NCI-H524 (cell line): ENCODE measurements at regions not wholly inside any gene's neighbourhood (a gene's known extent, or its start where the extent isn't known, plus 50 kb on each side); places are given as distances from the start of the nearest gene placed in this dataset.
A peak's percentile ranks its signal among the peaks of the same experiment; 100 is the strongest.
"Not testable (repeated sequence)": the region's sequence is repeated elsewhere in the genome, so short reads cannot be mapped to it uniquely, and the experiment has no call there.

Source experiments
- DNase-seq, 2 experiments: peaks; one replicate each; lab custom pipeline; 2025; lab: John Stamatoyannopoulos, UW

DNA sequence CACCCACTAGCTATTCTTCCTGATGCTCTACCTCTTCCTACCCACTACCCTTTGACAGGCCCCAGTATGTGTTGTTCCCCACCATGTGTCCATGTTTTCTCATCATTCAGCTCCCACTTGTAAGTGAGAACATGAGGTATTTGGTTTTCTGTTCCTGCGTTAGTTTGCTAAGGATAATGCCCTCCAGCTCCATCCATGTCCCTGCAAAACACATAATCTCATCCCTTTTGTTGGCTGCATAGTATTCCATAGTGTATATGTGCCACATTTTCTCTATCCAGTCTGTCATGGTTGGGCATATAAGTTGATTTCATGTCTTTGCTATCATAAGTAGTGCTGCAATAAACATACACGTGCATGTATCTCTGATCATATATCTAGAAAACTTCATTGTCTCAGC is 218.3 kb upstream of the STXBP5 start:
- no peak for DNase-seq

DNA sequence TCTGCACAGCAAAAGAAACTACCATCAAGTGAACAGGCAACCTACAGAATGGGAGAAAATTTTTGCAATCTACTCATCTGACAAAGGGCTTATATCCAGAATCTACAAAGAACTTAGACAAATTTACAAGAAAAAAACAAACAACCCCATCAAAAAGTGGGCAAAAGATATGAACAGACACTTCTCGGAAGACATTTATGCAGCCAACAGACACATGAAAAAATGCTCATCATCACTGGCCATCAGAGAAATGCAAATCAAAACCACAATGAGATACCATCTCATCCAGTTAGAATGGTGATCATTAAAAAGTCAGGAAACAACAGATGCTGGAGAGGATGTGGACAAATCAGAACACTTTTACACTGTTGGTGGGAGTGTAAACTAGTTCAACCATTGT is 216.3 kb upstream of the STXBP5 start:
- not testable (repeated sequence) for DNase-seq

- no peak for DNase-seq
Measured at GRCh38 chr6:146989860-146990259, 214.4 kb upstream of the STXBP5 start.

- DNase-seq, result no peak
Measured at GRCh38 chr6:146990284-146990683, 213.9 kb upstream of the STXBP5 start.

DNA sequence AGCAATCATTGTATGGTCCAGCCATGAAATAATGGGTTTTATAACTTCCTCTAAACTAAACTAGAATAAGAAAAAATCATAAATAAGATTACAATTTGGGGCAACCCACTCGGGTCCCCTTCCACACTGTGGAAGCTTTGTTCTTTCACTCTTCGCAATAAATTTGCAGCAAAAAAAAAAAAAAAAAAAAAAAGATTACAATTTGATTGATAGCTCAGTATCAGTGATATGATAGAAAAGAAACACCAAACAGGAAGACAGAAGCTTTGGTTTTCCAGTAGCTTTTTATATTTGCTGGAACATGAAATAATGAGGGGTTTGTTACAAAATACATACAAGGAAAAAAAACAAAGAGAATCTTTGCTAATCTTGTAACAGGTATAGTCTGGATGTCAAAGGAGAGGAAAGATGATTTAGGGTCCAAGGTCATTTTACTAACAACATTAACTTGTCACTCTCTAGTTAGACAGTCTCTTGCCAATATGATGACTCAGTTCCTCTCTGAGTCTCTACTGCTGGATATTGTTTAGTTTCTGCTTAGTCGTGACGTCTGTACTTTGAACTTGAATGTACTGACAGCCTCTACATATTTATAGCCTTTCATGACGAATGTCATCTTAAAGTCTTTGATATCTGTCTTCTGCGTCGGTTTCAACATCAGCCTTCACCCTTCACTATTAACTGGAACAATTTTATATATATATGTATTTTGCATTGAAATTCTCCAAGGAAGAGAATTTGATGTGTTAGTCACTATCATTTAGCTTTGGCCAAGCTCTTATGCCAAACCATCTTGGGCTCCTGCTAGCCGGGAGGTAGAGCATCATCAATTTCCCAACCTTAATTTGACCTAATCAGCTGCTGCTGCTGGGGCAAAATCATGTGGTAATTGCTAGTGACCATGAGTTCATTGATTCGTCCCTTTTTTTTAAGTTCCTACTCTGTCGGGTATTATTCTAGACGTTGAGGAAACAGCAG is 213.1 kb upstream of the STXBP5 start:
- no peak for DNase-seq

- no peak for DNase-seq
Measured at GRCh38 chr6:146997062-146997461, 207.2 kb upstream of the STXBP5 start.

DNA sequence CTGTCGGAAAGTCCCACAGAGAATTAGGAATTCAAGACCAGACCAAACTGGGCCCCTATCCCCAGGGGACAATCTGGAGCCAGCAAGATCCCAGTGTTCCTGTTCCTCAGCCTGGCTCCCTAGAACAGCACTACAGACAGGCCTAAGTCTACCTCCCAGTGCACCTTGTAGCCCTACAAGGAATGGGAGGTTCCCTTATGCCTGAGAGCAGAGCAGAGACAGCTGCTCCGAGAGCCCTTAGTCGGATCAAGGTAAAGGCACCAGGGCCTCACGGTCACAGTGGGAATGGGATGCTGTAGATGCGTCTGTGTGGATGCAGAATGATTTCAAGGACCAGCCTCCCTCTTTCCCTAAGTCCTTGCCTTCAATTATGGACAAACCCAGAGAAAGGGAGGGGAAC is 204.5 kb upstream of the STXBP5 start:
- no peak for DNase-seq

GRCh38 chr6:147000545-147001488 is 203.4 kb upstream of the STXBP5 start:
- no peak for DNase-seq

GRCh38 chr6:147001621-147002020 is 202.6 kb upstream of the STXBP5 start:
- no peak for DNase-seq

DNA sequence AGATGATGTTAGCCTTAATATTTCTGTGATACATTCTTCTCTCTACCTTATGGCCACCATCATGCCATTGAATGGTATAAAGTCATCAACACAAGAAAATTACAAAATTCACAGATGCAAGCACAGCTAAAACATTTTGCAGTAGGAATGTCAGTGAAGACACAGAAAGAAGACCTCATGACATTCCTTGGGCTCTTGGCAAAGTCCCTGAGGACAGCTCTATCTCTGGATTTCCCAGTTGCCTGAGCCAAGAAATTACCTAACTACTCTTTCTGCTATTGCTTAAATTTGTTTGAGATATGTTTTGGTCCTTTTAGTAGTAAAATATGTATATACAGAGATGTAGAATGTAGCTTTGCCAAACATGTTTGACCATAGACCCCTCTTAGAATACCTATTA is 201.0 kb upstream of the STXBP5 start:
- no peak for DNase-seq

- DNase-seq, result no peak
Measured at GRCh38 chr6:147005499-147005898, 198.7 kb upstream of the STXBP5 start.

DNA sequence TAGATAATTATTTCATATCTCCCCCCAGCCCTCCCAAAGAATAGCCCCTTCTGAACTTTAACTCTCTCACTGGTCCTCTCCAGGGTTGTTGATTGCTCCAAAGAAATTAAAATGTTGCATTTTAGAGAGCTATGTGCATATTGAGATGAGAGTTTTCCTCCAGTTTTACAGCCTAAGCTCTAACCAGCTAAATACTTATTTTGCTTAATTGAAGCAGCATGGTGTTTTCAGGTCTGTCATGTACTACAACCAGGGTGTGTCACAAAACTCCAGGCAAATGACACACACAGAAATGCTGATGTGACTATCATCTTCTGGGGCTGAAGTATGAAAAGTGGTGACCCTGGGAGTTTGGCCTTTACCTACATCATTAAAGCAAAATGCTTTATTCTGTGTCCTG is 196.8 kb upstream of the STXBP5 start:
- no peak for DNase-seq

GRCh38 chr6:147009358-147009757 is 194.9 kb upstream of the STXBP5 start:
- DNase-seq, result no peak

GRCh38 chr6:147015674-147016073 is 188.5 kb upstream of the STXBP5 start:
- peak in 1 of 2 experiments; percentile 45 for DNase-seq

GRCh38 chr6:147016440-147016839 is 187.8 kb upstream of the STXBP5 start:
- DNase-seq, result no peak

GRCh38 chr6:147017153-147017552 is 187.1 kb upstream of the STXBP5 start:
- no peak for DNase-seq

- DNase-seq, result no peak
Measured at GRCh38 chr6:147019001-147019400, 185.2 kb upstream of the STXBP5 start.

DNA sequence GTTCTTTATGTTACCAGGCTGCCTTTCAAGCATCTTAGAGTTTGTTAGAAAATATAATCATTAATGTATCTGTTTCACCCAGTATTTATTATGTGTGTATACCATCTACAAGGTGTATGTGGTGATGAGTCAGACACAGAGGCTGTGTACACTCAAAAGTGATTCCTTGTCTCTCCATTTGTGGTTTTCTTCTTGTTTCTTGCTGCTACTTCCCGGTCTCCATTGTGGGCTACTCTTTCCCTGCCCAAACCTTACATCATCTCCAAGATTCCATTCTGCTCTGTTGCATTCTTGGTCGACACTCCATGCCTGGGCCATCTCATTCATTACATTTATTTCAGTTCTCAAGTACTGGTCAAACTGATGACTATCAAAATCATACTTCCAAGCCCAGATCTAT is 182.2 kb upstream of the STXBP5 start:
- DNase-seq, result no peak

- no peak for DNase-seq
Measured at GRCh38 chr6:147023148-147023547, 181.1 kb upstream of the STXBP5 start.

GRCh38 chr6:147023581-147023980 is 180.6 kb upstream of the STXBP5 start:
- peak in 1 of 2 experiments; percentile 47 for DNase-seq

- DNase-seq, result peak in 1 of 2 experiments; percentile 8
Measured at GRCh38 chr6:147029923-147030322, 174.3 kb upstream of the STXBP5 start.

DNA sequence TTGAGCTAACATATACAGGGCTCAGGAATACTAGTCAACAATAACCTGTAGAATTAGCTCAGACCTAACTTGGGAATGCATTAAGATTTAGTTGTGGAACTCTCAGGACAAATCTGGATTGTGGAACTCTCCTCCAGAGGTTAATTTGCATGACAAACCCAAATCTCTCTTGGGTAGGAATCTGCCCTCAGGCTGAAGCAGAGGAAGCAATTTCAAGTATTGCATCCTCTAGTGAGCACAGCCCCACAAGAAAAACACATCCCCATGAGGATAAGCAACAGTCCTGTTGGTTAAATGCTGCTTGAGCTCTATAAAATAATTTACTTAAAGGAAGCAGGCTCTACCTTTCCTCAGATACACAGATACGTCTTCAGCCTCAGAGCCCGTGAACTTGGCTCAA is 170.9 kb upstream of the STXBP5 start:
- no peak for DNase-seq

- no peak for DNase-seq
Measured at GRCh38 chr6:147035886-147036285, 168.3 kb upstream of the STXBP5 start.
